Activated T-helper 1 cell treated with anti-CD3 and anti-CD28 coated beads, Interleukin-2, amount 50 U/mL, for 16 hours (primary cell): ENCODE measurements at regions not wholly inside any gene's neighbourhood (a gene's known extent, or its start where the extent isn't known, plus 50 kb on each side); places are given as distances from the start of the nearest gene placed in this dataset.
"Not testable (repeated sequence)": the region's sequence is repeated elsewhere in the genome, so short reads cannot be mapped to it uniquely, and the experiment has no call there.

ENCODE experiments used
- DNase-seq, 2 donors: peaks; one replicate each; pipeline ENCODE4 v3.0.0-alpha.2; 2020; ENCODE audit warnings: low read depth in 1 of 2, low spot score in 1 of 2

DNA sequence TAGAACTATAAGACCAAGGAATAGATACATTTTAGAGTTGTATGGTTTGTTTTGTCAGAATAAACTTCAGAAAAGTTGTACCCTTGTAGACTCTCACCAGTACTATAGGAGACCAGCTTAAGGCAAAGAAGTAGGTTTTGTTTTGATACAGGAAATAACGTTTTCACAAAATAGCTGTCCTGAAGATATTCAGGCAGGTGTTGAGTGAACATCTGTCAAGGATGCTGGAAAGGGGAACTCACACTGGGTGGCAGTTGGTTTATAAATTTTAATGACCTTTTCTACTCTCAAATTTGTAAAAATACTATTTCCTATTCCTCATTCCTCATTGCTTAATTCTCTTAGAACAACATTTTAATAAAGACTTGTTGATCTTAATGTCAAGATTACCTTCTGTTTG is 174.0 kb upstream of the MAN1A1 start:
- no peak for DNase-seq

- DNase-seq = no peak
These were observed 171.7 kb upstream of the MAN1A1 start for GRCh38 chr6:119521251-119521650.

DNA sequence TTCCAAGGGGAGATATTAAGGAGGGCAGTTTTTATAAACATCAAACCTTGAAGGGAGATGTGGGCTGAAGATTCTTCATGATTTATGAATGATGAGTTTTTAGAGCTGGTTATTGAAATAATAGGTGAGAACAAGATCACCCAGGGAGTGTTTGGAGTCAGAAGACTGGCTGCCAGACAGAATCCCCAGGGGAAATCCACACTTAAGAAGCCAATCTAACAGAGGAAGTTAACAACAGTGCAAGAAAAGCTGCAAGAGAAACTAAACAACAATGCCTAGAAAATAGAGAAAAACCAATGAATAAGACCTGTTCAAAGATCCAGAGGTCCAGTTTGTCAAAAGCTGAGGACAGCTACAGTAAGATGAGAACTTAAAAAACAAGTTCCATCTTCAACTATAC is 167.9 kb upstream of the MAN1A1 start:
- DNase-seq = no peak

- no peak for DNase-seq
These were observed 164.8 kb upstream of the MAN1A1 start for GRCh38 chr6:119514345-119514744.

DNA sequence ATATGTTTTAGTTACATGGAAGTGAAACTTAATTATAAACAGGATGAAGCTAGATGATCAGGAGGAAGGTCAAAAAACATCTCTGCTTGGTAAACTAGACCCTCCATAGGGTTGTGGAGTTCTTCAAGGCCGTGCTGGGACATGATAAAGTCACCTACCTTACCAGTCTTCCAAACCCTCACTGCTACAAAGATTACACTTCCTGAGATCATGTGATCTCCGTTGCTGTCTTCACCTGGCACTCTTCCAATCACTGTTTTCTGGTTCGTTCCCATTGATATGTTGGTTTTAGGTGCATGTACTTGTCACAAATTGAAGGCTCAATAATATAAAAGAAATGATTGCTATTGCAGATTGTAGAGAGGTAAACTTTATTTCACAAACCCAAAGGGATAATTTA is 161.5 kb upstream of the MAN1A1 start:
- no peak for DNase-seq

DNA sequence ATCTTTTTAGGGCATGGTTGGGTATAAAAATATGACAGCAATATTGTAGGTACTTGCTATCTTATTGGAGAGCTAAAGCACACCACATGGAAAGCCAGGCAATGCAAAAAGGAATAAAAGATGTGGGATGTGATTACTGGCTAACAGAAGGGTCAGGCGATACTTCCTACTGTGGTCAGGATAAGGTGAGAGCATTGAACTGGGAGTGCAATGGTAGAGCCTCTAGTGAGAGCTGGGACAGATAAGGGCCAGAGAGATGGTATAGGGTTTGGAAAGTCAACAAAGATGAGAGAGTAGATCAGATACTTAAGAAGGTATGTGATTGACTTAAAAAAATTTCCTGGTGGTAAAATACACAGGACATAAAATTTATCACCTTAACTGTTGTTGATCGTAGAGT is 160.7 kb upstream of the MAN1A1 start:
- no peak for DNase-seq

DNA sequence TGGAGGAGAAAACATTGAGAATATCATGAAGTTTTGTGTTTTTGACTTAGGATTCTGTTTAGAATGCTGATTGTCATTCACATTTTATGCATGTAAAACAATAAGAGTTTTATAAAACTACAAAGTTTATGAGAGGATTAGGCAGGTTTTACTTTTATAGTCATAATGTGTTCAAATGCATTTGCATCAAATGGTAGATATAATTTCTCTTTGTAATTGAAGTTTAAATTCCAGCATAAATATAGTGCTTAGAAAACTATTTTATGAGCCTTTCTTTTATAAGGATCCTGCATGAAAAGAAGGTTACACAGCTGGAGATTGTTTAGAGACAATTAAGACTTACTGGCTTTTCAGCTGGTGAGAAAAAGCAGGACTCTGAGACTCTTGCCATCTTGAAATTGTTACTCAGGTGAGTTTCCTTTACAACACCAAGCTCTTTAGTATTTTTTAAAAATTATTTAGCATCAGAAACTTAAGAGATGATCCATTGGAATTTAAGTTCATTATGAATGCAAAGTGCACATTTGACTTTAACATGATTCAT is 157.1 kb upstream of the MAN1A1 start:
- DNase-seq = no peak

DNA sequence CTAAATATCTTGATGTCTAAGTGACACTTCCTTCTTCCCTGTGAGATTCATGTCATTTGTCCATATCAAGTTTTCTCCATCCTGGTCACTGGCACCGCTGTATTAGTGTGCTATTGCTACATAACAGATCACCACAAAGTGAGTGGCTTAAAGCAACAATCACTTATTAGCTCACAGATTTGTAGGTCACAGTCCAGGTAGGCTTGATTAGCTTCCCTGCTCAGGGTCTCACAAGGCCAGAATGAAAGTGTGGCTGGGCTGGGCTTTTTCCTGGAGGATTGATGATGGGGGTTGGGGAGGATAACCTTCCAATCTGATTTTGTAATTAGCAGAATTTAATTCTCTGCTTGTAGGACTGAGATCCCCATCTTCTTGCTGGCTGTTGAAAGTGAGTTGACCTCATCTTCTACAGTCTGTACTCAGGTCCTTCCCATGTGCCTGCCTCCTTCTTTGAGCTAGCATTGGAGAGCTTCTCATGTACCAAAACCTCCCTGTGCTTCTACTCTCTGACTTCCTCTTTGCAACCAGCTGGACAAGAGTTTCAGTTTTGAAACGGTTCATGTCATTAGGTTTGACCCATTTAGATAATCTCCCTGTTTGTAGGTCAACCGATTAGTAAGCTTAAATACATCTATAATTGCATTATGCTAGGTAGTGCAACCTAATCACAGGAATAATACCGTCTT is 152.4 kb upstream of the MAN1A1 start:
- DNase-seq = no peak

DNA sequence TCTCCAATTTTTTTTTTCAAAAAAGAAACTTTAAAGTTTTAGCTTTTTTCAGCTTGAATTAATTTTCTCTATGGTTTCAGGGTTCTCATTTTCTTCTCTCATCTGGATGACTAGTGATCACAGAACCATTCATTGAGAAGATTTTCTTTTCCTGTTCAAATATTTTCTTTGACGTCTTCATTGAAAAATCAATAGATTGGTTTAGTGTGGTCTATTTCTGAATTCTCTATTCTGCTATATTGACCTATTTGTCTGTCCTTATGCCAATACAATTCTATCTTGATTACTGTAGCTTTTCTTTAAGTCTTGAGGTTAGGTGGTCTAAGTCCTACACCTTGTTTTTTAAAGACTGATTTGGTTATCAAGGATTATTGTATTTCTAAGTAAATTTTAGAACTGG is 150.2 kb upstream of the MAN1A1 start:
- DNase-seq = no peak

DNA sequence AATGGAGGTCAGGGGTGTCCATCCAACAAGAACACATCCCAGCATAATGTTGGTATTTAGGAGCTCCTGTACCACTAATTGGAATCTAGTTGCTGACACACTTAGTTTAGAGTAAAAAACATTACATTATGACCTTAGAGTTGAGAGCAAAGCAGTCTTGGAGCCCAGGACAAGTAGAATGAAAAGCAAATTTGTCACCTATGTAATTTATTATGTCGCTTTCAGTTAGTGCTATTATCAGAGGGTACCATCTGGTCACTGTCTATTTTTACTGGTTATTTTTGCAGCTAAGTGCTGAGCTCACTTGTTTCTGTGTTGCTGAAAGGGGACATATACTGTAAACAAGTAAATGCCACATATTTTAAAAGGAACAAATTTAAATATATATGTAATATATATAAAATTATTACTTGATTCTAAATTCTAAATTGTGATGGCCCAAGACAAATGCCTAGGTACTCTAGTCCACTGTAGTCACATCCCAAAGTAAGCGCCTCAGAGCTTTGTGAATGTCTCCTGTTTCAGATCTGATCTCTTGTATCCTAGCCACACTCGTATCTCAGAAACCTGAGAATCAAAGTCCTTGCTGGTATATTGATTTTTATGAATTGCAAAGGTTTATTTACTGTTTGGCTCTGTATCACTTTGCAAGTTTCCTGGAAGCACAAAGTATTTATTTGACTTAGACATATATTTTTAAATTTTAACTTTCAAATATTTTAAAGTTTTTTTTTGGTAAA is 148.6 kb upstream of the MAN1A1 start:
- DNase-seq = no peak

DNA sequence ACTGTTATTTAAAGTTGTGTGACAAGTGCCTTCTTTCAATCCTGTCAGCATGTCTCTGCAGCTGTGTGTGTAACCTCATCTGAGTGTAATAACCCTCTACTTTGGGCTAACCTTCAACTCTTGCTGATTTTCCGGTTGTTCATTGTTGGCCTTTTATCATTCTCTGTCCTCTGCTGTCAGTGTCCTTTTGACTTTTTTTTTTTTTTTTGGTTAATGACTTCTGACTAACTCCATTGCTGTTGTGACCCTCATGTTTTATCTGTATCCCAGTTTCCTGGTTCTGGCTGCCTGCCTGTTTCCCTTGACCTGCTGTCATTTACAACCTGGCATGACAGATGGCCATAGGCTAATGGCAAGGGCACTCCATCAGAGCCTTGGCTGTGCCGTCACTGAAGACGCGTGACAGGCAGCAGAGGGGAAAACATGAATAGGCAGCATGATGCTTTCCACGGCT is 145.7 kb upstream of the MAN1A1 start:
- DNase-seq = no peak

DNA sequence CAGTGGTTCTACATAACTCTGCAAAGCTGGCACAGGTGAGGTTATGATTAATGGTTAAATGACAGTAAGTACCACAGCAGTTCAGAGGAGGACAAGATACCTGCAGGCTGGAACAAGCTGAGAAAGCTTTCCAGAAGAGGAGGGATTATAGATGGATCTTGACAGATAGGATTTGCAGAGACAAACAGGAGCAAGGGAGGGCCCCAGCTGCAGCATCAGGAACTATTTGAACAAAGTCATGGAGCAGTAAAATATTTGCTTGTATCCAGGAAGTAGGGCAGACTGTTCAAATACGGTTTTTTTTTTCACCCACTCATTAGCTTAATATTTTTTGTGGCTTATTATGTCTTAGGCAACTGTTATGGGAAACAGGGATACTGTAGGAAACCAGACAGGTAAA is 144.4 kb upstream of the MAN1A1 start:
- DNase-seq = no peak

DNA sequence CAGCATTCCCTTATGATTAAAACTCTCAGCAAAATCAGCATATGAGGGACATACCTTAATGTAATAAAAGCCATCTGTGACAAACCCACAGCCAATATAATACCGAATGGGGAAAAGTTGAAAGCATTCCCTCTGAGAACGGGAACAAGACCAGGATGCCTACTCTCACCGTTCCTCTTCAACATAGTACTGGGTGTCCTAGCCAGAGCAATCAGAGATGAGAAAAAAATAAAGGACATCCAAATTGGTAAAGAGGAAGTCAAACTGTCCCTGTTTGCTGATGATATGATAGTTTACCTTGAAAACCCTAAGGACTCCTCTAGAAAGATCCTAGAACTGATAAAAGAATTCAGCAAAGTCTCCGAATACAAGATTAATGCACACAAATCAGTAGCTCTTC is 141.6 kb upstream of the MAN1A1 start:
- not testable (repeated sequence) for DNase-seq

GRCh38 chr6:119490050-119490449 is 140.5 kb upstream of the MAN1A1 start:
- DNase-seq = not testable (repeated sequence)

DNA sequence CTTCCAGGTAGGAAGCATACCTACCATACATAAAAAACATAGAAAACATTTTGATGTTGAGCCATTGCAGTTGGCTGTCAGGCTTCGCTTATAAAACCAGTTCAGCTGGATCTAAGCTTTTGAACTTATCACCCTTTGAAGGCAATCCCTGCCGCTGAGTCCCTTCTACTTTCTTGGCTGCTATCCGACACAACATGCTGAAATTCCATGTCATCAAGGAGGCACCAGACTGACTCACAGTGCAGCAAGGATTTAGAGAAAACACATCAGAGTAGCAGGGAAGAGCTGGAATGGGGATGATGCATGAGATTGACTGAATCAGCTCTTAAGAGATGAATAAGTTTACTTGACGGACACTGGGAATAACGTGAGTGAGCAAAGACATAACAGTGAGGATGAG is 135.0 kb upstream of the MAN1A1 start:
- no peak for DNase-seq

DNA sequence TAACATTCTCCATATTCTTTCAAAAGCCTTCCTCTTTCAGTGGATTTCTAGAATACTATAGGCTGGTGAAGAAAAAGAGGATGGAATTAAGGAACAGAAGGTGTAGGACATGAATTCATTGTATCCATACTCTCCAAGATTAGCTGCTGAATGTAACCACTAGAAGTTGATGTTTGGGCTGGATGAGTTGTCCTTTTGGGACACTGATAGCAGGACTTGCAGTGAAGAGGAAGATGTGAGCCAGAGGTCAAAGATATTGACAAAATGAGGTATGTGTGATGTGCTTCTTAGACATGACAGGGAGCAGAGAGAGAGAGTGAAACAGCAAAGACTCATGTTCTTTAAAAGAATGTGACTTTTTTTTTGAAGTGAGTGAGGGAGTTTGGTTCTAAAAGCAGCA is 134.3 kb upstream of the MAN1A1 start:
- no peak for DNase-seq

DNA sequence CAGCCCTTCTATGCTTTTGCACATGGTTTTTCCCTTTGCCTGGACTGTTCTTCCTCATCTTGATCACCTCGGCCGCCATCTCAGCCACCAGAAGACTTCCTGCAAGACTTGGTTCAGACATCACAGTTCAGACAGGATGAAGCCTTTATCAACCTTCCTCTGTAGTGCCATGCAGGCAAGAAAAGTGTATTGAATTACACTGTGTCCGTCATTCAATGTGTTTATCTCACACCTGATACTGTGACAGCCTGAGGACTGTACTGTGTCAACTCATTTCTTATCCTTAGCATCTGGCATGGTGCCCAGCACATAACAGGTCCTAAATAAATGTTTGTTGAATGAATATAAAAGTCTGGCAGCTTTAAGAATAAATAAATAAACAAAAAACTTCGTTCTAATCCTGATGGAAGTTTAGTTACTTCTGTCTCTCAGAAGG is 133.3 kb upstream of the MAN1A1 start:
- DNase-seq = no peak

- DNase-seq = no peak
These were observed 132.4 kb upstream of the MAN1A1 start for GRCh38 chr6:119481976-119482375.

- DNase-seq = no peak
These were observed 131.5 kb upstream of the MAN1A1 start for GRCh38 chr6:119480961-119481497.

GRCh38 chr6:119479860-119480655 is 130.5 kb upstream of the MAN1A1 start:
- DNase-seq = no peak

DNA sequence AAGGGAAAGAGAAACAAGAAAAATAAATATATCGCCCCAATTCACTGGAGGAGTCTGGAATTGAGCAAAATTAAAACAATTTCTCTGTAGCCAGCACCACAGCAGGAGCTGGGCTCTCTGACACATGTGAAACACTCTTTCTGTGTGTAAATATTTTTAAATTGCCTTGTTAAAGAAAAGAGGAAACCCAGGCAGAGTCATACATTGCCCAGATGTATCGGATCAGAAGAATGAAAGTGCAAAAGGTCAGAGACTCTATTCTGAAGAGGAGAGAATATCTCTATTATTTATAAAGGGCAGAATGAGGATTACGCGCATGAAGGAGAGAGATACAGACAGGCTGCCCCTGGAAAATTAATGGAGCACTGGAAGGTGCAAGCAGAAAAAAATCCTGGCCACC is 127.0 kb upstream of the MAN1A1 start:
- DNase-seq = no peak
